Hematopoietic multipotent progenitor cell treated with erythropoietin and hydrocortisone succinate and interleukin-3 and kit ligand, for 4 days (in vitro differentiated cells): ENCODE measurements at regions not wholly inside any gene's neighbourhood (a gene's known extent, or its start where the extent isn't known, plus 50 kb on each side); places are given as distances from the start of the nearest gene placed in this dataset.

Experiments
- DNase-seq: peaks from one replicate; pipeline ENCODE4 v3.0.0-alpha.2; 2015

- no peak for DNase-seq
These were observed 521.7 kb upstream of the FZD8 start for GRCh38 chr10:36163827-36164226.

- no peak for DNase-seq
These were observed 515.4 kb upstream of the FZD8 start for GRCh38 chr10:36157486-36157885.

- DNase-seq = no peak
These were observed 506.1 kb upstream of the FZD8 start for GRCh38 chr10:36148207-36148606.

GRCh38 chr10:36147529-36147928 lies 505.4 kb upstream of the FZD8 start:
- no peak for DNase-seq

GRCh38 chr10:36141856-36142560 lies 499.9 kb upstream of the FZD8 start:
- DNase-seq = no peak

- no peak for DNase-seq
These were observed 487.0 kb upstream of the FZD8 start for GRCh38 chr10:36129051-36129450.

- no peak for DNase-seq
These were observed 484.0 kb upstream of the FZD8 start for GRCh38 chr10:36126076-36126475.

- no peak for DNase-seq
These were observed 477.4 kb upstream of the FZD8 start for GRCh38 chr10:36119455-36119854.

- no peak for DNase-seq
These were observed 476.2 kb upstream of the FZD8 start for GRCh38 chr10:36118314-36118713.

GRCh38 chr10:36117890-36118289 lies 475.8 kb upstream of the FZD8 start:
- DNase-seq = no peak

- DNase-seq = no peak
These were observed 475.1 kb upstream of the FZD8 start for GRCh38 chr10:36117231-36117630.

GRCh38 chr10:36116731-36117130 lies 474.6 kb upstream of the FZD8 start:
- no peak for DNase-seq

- DNase-seq = no peak
These were observed 473.9 kb upstream of the FZD8 start for GRCh38 chr10:36116040-36116439.

GRCh38 chr10:36115364-36115763 lies 473.3 kb upstream of the FZD8 start:
- DNase-seq = no peak

- no peak for DNase-seq
These were observed 472.8 kb upstream of the FZD8 start for GRCh38 chr10:36114913-36115312.

GRCh38 chr10:36114141-36114540 lies 472.0 kb upstream of the FZD8 start:
- DNase-seq = no peak

GRCh38 chr10:36111676-36112075 lies 469.6 kb upstream of the FZD8 start:
- DNase-seq = no peak

GRCh38 chr10:36110097-36110496 lies 468.0 kb upstream of the FZD8 start:
- DNase-seq = no peak

GRCh38 chr10:36109399-36110023 lies 467.4 kb upstream of the FZD8 start:
- DNase-seq = no peak

- DNase-seq = no peak
These were observed 455.6 kb upstream of the FZD8 start for GRCh38 chr10:36097696-36098095.

- DNase-seq = no peak
These were observed 454.5 kb upstream of the FZD8 start for GRCh38 chr10:36096576-36096975.

- DNase-seq = no peak
These were observed 452.0 kb upstream of the FZD8 start for GRCh38 chr10:36094096-36094495.

GRCh38 chr10:36092116-36092515 lies 450.0 kb upstream of the FZD8 start:
- DNase-seq = no peak

- no peak for DNase-seq
These were observed 448.9 kb upstream of the FZD8 start for GRCh38 chr10:36091007-36091406.
